Brain microvascular endothelial cell (primary cell): ENCODE measurements at regions not wholly inside any gene's neighbourhood (a gene's known extent, or its start where the extent isn't known, plus 50 kb on each side); places are given as distances from the start of the nearest gene placed in this dataset.

ENCODE experiments used
- DNase-seq: peaks from one replicate; pipeline ENCODE4 v3.0.0-alpha.2; 2020
- H3K27ac ChIP-seq: fragments of 250-450 bp; sonication (Bioruptor Pico); 2 replicates; pipeline ENCODE4 v1.5.1; 2020; ENCODE audit warnings: mild to moderate bottlenecking, moderate library complexity
- H3K27me3 ChIP-seq: fragments of 250-450 bp; sonication (Bioruptor Pico); replicated peaks from 2 replicates; pipeline ENCODE4 v1.5.1; 2020; ENCODE audit warnings: mild to moderate bottlenecking
- H3K36me3 ChIP-seq: fragments of 250-450 bp; sonication (Bioruptor Pico); replicated peaks from 2 replicates; pipeline ENCODE4 v1.5.1; 2020; ENCODE audit warnings: mild to moderate bottlenecking
- H3K4me3 ChIP-seq: 2 replicates; pipeline ENCODE4 v1.5.1; 2011; ENCODE audit warnings: low read depth, mild to moderate bottlenecking, control low read depth, low read length, moderate library complexity
- CTCF ChIP-seq: IDR thresholded peaks from 2 replicates; pipeline ENCODE4 v1.5.1; 2011; ENCODE audit warnings: low read depth, mild to moderate bottlenecking, moderate library complexity, low read length, control low read depth, inconsistent platforms; ENCODE audit errors: missing control alignments
- in situ Hi-C: cut with HindIII; loops from 2 replicates; pipeline ENCODE4 v1.10.0; 2017; ENCODE audit warnings: low sequenced_read_pairs, low pct_ligation_motif_present

GRCh38 chr3:168659015-168659414, 563.3 kb upstream of the GOLIM4 start:
- in situ Hi-C loops: no loop called here
- Histone ChIP-seq H3K4me3 (no peak overlapping the region), H3K27ac (no peak overlapping the region), H3K27me3 (no peaks in the 10 kb centered on the region), H3K36me3 (no peaks in the 10 kb centered on the region)
- DNase-seq: no peak
- TF ChIP-seq CTCF: no peak

GRCh38 chr3:168655611-168656010, 559.9 kb upstream of the GOLIM4 start:
- no peak for TF ChIP-seq CTCF
- Histone ChIP-seq H3K4me3 (no peak overlapping the region), H3K27me3 (no peaks in the 10 kb centered on the region), H3K36me3 (no peaks in the 10 kb centered on the region), H3K27ac (no peak overlapping the region)
- in situ Hi-C loops: no loop called here
- no peak for DNase-seq

GRCh38 chr3:168654700-168655099, 559.0 kb upstream of the GOLIM4 start:
- no peak for DNase-seq
- H3K27ac ChIP-seq: no peak overlapping the region
- no peak for TF ChIP-seq CTCF

GRCh38 chr3:168653255-168653654, 557.5 kb upstream of the GOLIM4 start:
- Histone ChIP-seq H3K4me3 (no peak overlapping the region), H3K27me3 (no peaks in the 10 kb centered on the region), H3K36me3 (no peaks in the 10 kb centered on the region), H3K27ac (no peak overlapping the region)
- no peak for TF ChIP-seq CTCF
- in situ Hi-C loops: no loop called here
- no peak for DNase-seq

More at GRCh38 chr3:168654700-168655099, 559.0 kb upstream of the GOLIM4 start:
- in situ Hi-C loops: no loop called here
- Histone ChIP-seq H3K4me3 (no peak overlapping the region), H3K36me3 (no peaks in the 10 kb centered on the region), H3K27me3 (no peaks in the 10 kb centered on the region)

- H3K4me3 ChIP-seq: no peak overlapping the region
- TF ChIP-seq CTCF: no peak
- no peaks in the 10 kb centered on the region for H3K27me3 ChIP-seq
- no peak overlapping the region for H3K27ac ChIP-seq
- no peaks in the 10 kb centered on the region for H3K36me3 ChIP-seq
- in situ Hi-C loops: no loop called here
- no peak for DNase-seq
Observed at GRCh38 chr3:168648321-168648720, 552.6 kb upstream of the GOLIM4 start.

- no peaks in the 10 kb centered on the region for H3K27me3 ChIP-seq
- no peak overlapping the region for H3K27ac ChIP-seq
- H3K36me3 ChIP-seq: no peaks in the 10 kb centered on the region
- in situ Hi-C loops: no loop called here
- no peak overlapping the region for H3K4me3 ChIP-seq
- TF ChIP-seq CTCF: no peak
- DNase-seq: no peak
Observed at GRCh38 chr3:168647582-168647981, 551.9 kb upstream of the GOLIM4 start.
